HUES64 (cell line): ENCODE measurements at regions not wholly inside any gene's neighbourhood (a gene's known extent, or its start where the extent isn't known, plus 50 kb on each side); places are given as distances from the start of the nearest gene placed in this dataset.

ENCODE experiments used
- H3K27ac ChIP-seq: 2 replicates; pipeline ENCODE4 v1.7.0; 2013; ENCODE audit warnings: low read depth, low read length, inconsistent platforms
- H3K27me3 ChIP-seq: 2 replicates; pipeline ENCODE4 v1.6.1; 2013; ENCODE audit warnings: mild to moderate bottlenecking, low read length; ENCODE audit not compliant: insufficient read depth
- H3K36me3 ChIP-seq: 2 replicates; pipeline ENCODE4 v1.6.1; 2013; ENCODE audit warnings: mild to moderate bottlenecking, low read length; ENCODE audit not compliant: insufficient read depth
- H3K4me1 ChIP-seq: 2 replicates; pipeline ENCODE4 v1.6.1; 2013; ENCODE audit warnings: mild to moderate bottlenecking, low read length, moderate library complexity; ENCODE audit not compliant: insufficient read depth
- H3K4me3 ChIP-seq: 2 replicates; pipeline ENCODE4 v1.5.1; 2013; ENCODE audit warnings: mild to moderate bottlenecking, low read length, moderate library complexity
- H3K9ac ChIP-seq: 2 replicates; pipeline ENCODE4 v1.6.1; 2013; ENCODE audit warnings: mild to moderate bottlenecking, low read depth, low read length
- H3K9me3 ChIP-seq: 2 replicates; pipeline ENCODE4 v1.6.1; 2013; ENCODE audit warnings: low read depth, low read length; ENCODE audit not compliant: insufficient read depth
- WGBS: fragments of 150-250, 120-280 bp; methylation state at CpG from one replicate; pipeline ENCODE4 v1.1.7; 2013; ENCODE audit warnings: missing lambda C conversion rate; 5-methylcytosine and 5-hydroxymethylcytosine counted together

DNA sequence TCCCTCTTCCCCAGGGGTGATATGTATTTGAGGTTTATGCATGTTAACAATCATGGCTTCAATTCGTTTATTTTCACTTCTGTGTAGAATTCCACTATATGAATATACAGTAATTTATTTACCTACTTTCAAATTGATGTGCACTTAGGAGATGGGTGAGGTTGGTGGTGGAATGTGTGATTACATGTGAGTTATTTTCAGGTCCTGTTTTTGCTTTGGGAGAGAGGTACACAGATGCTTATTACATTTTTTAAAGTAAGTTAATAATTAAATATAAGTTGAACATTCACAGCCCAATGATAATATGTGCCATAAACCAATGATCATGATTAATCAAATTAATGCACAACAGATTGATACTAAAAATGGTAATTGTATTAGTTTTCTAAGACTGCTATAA, 79.5 kb downstream of the SPRY1 start:
- Histone ChIP-seq H3K4me1 (peaks cover 14% of the 10 kb centered on the region; the same call in 1 of the 2 replicates), H3K9ac (no peak overlapping the region), H3K9me3 (no peaks in the 10 kb centered on the region), H3K27ac (no peak overlapping the region), H3K36me3 (no peaks in the 10 kb centered on the region), H3K27me3 (no peaks in the 10 kb centered on the region), H3K4me3 (no peak overlapping the region)
- no CpG with 5 or more reads among the region's 1 CpG for WGBS

- H3K27ac ChIP-seq: no peak overlapping the region
Measured at GRCh38 chr4:123477711-123478209, 81.2 kb downstream of the SPRY1 start.

GRCh38 chr4:123478859-123479345, 82.3 kb downstream of the SPRY1 start:
- Histone ChIP-seq H3K27me3 (no peaks in the 10 kb centered on the region), H3K36me3 (no peaks in the 10 kb centered on the region), H3K27ac (no peak overlapping the region), H3K4me3 (no peak overlapping the region), H3K9ac (no peak overlapping the region), H3K4me1 (peaks cover 14% of the 10 kb centered on the region; the same call in 1 of the 2 replicates), H3K9me3 (no peaks in the 10 kb centered on the region)
- 55% methylated on average over 6 of the region's 6 CpGs for WGBS

More at GRCh38 chr4:123477711-123478209, 81.2 kb downstream of the SPRY1 start:
- Histone ChIP-seq H3K9me3 (no peaks in the 10 kb centered on the region), H3K27me3 (no peaks in the 10 kb centered on the region), H3K9ac (no peak overlapping the region), H3K4me1 (peaks cover 14% of the 10 kb centered on the region; the same call in 1 of the 2 replicates), H3K36me3 (no peaks in the 10 kb centered on the region), H3K4me3 (no peak overlapping the region)
- WGBS: 73% methylated on average over 8 of the region's 8 CpGs

DNA sequence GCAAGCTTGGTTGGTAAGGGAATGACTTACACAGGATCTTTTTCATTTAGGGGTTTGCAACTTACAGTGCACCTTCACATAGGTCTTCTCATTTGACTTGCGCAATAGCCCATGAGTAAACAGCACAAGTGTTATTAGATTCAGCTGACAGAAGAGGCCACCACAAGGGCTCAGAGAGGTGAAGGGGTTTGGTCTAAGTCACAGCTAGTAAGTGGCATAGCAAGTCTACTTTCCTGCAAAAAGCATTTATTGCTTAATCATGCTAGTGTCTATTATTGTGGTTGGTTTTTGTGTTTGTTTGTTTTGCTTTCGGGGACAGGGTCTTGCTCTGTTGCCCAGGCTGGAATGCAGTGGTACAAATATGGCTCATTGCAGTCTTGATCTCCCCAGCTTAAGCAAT, 83.3 kb downstream of the SPRY1 start:
- no peaks in the 10 kb centered on the region for H3K9me3 ChIP-seq
- H3K27ac ChIP-seq: no peak overlapping the region
- 97% methylated on average over 2 of the region's 2 CpGs for WGBS

GRCh38 chr4:123480706-123481418, 84.3 kb downstream of the SPRY1 start:
- WGBS: 81% methylated on average over 7 of the region's 7 CpGs
- peaks cover 14% of the 10 kb centered on the region; the same call in 1 of the 2 replicates for H3K4me1 ChIP-seq

More for the DNA sequence above, 83.3 kb downstream of the SPRY1 start:
- Histone ChIP-seq H3K36me3 (no peaks in the 10 kb centered on the region), H3K4me3 (no peak overlapping the region), H3K9ac (no peak overlapping the region), H3K4me1 (peaks cover 14% of the 10 kb centered on the region; the same call in 1 of the 2 replicates), H3K27me3 (no peaks in the 10 kb centered on the region)

GRCh38 chr4:123481717-123482116, 85.1 kb downstream of the SPRY1 start:
- WGBS: 93% methylated on average over 3 of the region's 3 CpGs
- Histone ChIP-seq H3K27me3 (no peaks in the 10 kb centered on the region), H3K4me1 (peaks cover 14% of the 10 kb centered on the region; the same call in 1 of the 2 replicates), H3K27ac (no peak overlapping the region), H3K4me3 (no peak overlapping the region), H3K36me3 (no peaks in the 10 kb centered on the region), H3K9me3 (no peaks in the 10 kb centered on the region), H3K9ac (no peak overlapping the region)

More at GRCh38 chr4:123480706-123481418, 84.3 kb downstream of the SPRY1 start:
- Histone ChIP-seq H3K4me3 (no peak overlapping the region), H3K27me3 (no peaks in the 10 kb centered on the region), H3K36me3 (no peaks in the 10 kb centered on the region), H3K9ac (no peak overlapping the region), H3K9me3 (no peaks in the 10 kb centered on the region), H3K27ac (no peak overlapping the region)

- no peak overlapping the region for H3K4me3 ChIP-seq
- H3K9ac ChIP-seq: no peak overlapping the region
- no peaks in the 10 kb centered on the region for H3K9me3 ChIP-seq
- 93% methylated on average over 4 of the region's 4 CpGs for WGBS
- H3K4me1 ChIP-seq: peaks cover 2% of the 10 kb centered on the region; the same call in 1 of the 2 replicates
- H3K36me3 ChIP-seq: no peaks in the 10 kb centered on the region
- H3K27ac ChIP-seq: no peak overlapping the region
- no peaks in the 10 kb centered on the region for H3K27me3 ChIP-seq
Measured at GRCh38 chr4:123484291-123484926, 87.8 kb downstream of the SPRY1 start.

DNA sequence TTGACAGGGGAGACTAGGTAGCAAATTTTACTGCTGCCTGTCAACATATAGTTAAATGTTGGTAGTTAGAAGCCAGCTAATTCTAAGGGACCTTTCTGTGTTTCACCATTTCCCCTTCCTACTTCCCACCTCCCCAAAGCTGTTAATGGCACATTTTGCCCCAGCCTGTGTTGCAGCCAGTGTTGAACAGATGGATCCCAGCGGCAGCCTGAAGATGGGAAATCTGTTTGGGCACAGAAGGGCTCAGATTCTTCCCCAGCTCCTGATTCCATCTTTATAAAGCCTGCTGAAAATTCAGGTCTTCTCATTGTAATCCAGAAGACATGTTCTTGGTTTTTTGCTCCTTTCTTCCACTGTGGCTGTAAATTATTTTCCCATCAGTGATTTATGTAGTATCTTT, 89.0 kb downstream of the SPRY1 start:
- WGBS: 100% methylated on average over 1 of the region's 1 CpG
- no peaks in the 10 kb centered on the region for H3K9me3 ChIP-seq
- H3K9ac ChIP-seq: no peak overlapping the region
- no peaks in the 10 kb centered on the region for H3K4me1 ChIP-seq
- no peaks in the 10 kb centered on the region for H3K36me3 ChIP-seq
- no peak overlapping the region for H3K4me3 ChIP-seq
- no peak overlapping the region for H3K27ac ChIP-seq
- H3K27me3 ChIP-seq: no peaks in the 10 kb centered on the region

DNA sequence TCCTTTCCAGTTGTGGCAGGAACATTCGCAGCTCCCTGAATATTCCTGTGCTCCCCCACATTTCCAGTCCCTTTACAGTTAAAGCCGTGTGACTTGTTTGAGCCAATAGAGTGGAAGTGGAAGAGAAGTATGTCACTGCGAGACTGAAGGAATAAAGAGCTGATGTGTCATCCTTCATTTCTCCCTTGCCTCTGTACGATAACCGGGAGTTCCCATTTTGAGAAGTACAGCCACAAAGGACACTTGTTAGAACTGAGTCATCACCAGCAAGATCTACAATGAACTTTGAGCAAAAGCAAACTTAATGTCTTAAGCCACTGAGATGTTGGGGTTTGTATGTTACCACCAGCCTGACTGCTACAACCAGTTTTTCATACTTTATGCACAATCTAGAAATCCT, 92.3 kb downstream of the SPRY1 start:
- Histone ChIP-seq H3K27ac (no peak overlapping the region), H3K4me3 (no peak overlapping the region), H3K27me3 (no peaks in the 10 kb centered on the region), H3K4me1 (no peaks in the 10 kb centered on the region), H3K9me3 (no peaks in the 10 kb centered on the region), H3K9ac (no peak overlapping the region), H3K36me3 (no peaks in the 10 kb centered on the region)
- WGBS: 90% methylated on average over 5 of the region's 5 CpGs

GRCh38 chr4:123495530-123495929, 98.9 kb downstream of the SPRY1 start:
- WGBS: 93% methylated on average over 2 of the region's 2 CpGs
- no peak overlapping the region for H3K27ac ChIP-seq
- no peaks in the 10 kb centered on the region for H3K27me3 ChIP-seq
- H3K4me1 ChIP-seq: no peaks in the 10 kb centered on the region
- peaks cover 8% of the 10 kb centered on the region for H3K9me3 ChIP-seq
- no peak overlapping the region for H3K4me3 ChIP-seq
- H3K36me3 ChIP-seq: peaks cover 4% of the 10 kb centered on the region; the same call in 1 of the 2 replicates
- H3K9ac ChIP-seq: no peak overlapping the region

DNA sequence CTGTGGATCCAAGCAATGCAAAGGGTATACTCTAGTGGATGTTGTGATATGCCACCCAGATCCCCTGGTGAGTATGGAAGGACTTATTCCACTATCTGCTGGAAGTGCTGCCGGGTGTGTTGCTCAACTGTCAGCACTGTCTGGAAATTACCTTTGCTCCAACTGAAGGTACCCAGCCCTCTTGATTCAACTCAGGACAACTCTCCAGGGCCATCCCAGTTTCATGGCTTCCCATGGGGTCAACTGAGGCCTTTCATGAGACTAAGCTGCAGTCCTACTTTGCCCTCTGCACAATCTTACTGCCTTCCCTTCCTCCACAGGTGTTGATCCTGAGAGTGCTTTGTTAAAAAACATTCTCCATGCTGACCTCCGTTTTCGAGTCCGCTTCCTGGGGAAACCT, 99.8 kb downstream of the SPRY1 start:
- Histone ChIP-seq H3K4me3 (no peak overlapping the region), H3K27ac (no peak overlapping the region), H3K9ac (no peak overlapping the region), H3K9me3 (peaks cover 14% of the 10 kb centered on the region), H3K27me3 (no peaks in the 10 kb centered on the region), H3K4me1 (no peaks in the 10 kb centered on the region), H3K36me3 (peaks cover 4% of the 10 kb centered on the region; the same call in 1 of the 2 replicates)
- WGBS: 92% methylated on average over 4 of the region's 4 CpGs
